Stimulated activated effector memory CD8-positive, alpha-beta T cell treated with anti-CD3 and anti-CD28 coated beads, Interleukin-12 subunit alpha, Interleukin-12 subunit beta, amount 100 ng/mL, for 72 hours (primary cell): ENCODE measurements at regions not wholly inside any gene's neighbourhood (a gene's known extent, or its start where the extent isn't known, plus 50 kb on each side); places are given as distances from the start of the nearest gene placed in this dataset.
"Not testable (repeated sequence)": the region's sequence is repeated elsewhere in the genome, so short reads cannot be mapped to it uniquely, and the experiment has no call there.

ENCODE experiments used
- ATAC-seq: fragments of 150-1000 bp; cut with Tn5 transposase; 2 replicates; pipeline ENCODE4 v1.10.0; 2021
- DNase-seq, 2 donors: peaks; one replicate each; pipeline ENCODE4 v3.0.0; 2021 to 2022; ENCODE audit warnings: low spot score in 2 of 2
- H3K27ac Mint-ChIP-seq: one replicate; pipeline ENCODE4 v1.8.0; 2022; ENCODE audit warnings: mild to moderate bottlenecking, mixed read lengths
- H3K36me3 Mint-ChIP-seq: one replicate; pipeline ENCODE4 v1.8.0; 2022; ENCODE audit warnings: mild to moderate bottlenecking, mixed read lengths
- H3K4me1 Mint-ChIP-seq: one replicate; pipeline ENCODE4 v1.8.0; 2022; ENCODE audit warnings: mixed read lengths
- H3K4me3 Mint-ChIP-seq: one replicate; pipeline ENCODE4 v1.8.0; 2022; ENCODE audit warnings: mild to moderate bottlenecking, mixed read lengths
- H3K9me3 Mint-ChIP-seq: one replicate; pipeline ENCODE4 v1.8.0; 2022; ENCODE audit warnings: mixed read lengths

- Mint-ChIP-seq H3K4me1 (peaks cover 24% of the 10 kb centered on the region), H3K36me3 (no peaks in the 10 kb centered on the region), H3K4me3 (no peak overlapping the region), H3K9me3 (peaks cover 3% of the 10 kb centered on the region), H3K27ac (no peak overlapping the region)
- ATAC-seq (no peak), DNase-seq (no peak)
Measured at GRCh38 chr6:167703781-167704180, 122.9 kb upstream of the AFDN start.

- ATAC-seq (no peak), DNase-seq (no peak)
- Mint-ChIP-seq H3K4me3 (no peak overlapping the region), H3K36me3 (no peaks in the 10 kb centered on the region), H3K27ac (no peak overlapping the region), H3K4me1 (peaks cover 18% of the 10 kb centered on the region), H3K9me3 (peaks cover 3% of the 10 kb centered on the region)
Measured at GRCh38 chr6:167704396-167704901, 122.3 kb upstream of the AFDN start.

DNA sequence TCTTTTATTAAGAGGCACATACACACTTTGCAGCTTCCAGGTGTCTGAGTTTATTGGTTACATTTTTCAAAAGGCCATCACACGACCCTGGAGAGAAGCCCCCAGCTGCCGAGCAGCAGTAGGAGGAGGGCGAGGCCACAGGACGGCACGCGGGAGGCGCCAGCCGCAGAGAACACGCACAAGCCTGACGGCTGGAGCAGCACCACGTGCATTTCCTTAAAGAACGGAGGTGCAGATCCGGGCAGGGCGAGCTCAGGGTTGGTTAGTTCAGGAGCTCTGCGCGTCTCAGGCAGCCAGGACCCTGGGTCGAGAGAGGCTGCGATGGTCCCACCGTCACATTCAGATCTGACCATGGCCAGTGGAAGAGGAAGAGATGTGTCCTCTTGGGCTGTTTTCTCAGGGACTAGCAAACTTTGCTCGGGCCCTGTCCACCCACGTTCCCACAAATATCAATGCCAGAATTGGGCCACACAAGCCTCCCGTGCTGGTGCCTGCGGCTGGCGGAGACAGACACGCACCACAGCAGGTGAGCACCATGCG, 121.4 kb upstream of the AFDN start:
- DNase-seq (no peak), ATAC-seq (no peak)
- Mint-ChIP-seq H3K27ac (no peak overlapping the region), H3K9me3 (peaks cover 3% of the 10 kb centered on the region), H3K4me1 (peaks cover 13% of the 10 kb centered on the region), H3K4me3 (no peak overlapping the region), H3K36me3 (no peaks in the 10 kb centered on the region)

- Mint-ChIP-seq H3K36me3 (no peaks in the 10 kb centered on the region), H3K4me3 (peak overlapping the region; percentile 20), H3K27ac (no peak overlapping the region), H3K9me3 (peaks cover 3% of the 10 kb centered on the region), H3K4me1 (peaks cover 13% of the 10 kb centered on the region)
- ATAC-seq (peak; percentile 82), DNase-seq (peak; percentile 4 to 55)
Measured at GRCh38 chr6:167706313-167707109, 120.2 kb upstream of the AFDN start.

- H3K36me3 Mint-ChIP-seq, result no peaks in the 10 kb centered on the region
- ATAC-seq (no peak), DNase-seq (no peak)
- peaks cover 3% of the 10 kb centered on the region for H3K9me3 Mint-ChIP-seq
- no peak overlapping the region for H3K4me3 Mint-ChIP-seq
- peaks cover 13% of the 10 kb centered on the region for H3K4me1 Mint-ChIP-seq
- H3K27ac Mint-ChIP-seq, result no peak overlapping the region
Measured at GRCh38 chr6:167707686-167708500, 118.8 kb upstream of the AFDN start.

GRCh38 chr6:167708501-167709094, 118.1 kb upstream of the AFDN start:
- DNase-seq (no peak), ATAC-seq (no peak)
- peaks cover 3% of the 10 kb centered on the region for H3K9me3 Mint-ChIP-seq
- H3K4me1 Mint-ChIP-seq, result peaks cover 13% of the 10 kb centered on the region
- H3K4me3 Mint-ChIP-seq, result no peak overlapping the region
- H3K27ac Mint-ChIP-seq, result no peak overlapping the region
- no peaks in the 10 kb centered on the region for H3K36me3 Mint-ChIP-seq

GRCh38 chr6:167709196-167709595, 117.5 kb upstream of the AFDN start:
- no peak overlapping the region for H3K27ac Mint-ChIP-seq
- ATAC-seq (no peak), DNase-seq (no peak)
- H3K4me3 Mint-ChIP-seq, result no peak overlapping the region
- H3K36me3 Mint-ChIP-seq, result no peaks in the 10 kb centered on the region
- H3K9me3 Mint-ChIP-seq, result peaks cover 3% of the 10 kb centered on the region
- H3K4me1 Mint-ChIP-seq, result peaks cover 13% of the 10 kb centered on the region

- H3K9me3 Mint-ChIP-seq, H3K27ac Mint-ChIP-seq, ATAC-seq, H3K4me1 Mint-ChIP-seq, DNase-seq, H3K4me3 Mint-ChIP-seq, H3K36me3 Mint-ChIP-seq: not testable (repeated sequence)
Measured at GRCh38 chr6:167709776-167710336, 116.9 kb upstream of the AFDN start.

DNA sequence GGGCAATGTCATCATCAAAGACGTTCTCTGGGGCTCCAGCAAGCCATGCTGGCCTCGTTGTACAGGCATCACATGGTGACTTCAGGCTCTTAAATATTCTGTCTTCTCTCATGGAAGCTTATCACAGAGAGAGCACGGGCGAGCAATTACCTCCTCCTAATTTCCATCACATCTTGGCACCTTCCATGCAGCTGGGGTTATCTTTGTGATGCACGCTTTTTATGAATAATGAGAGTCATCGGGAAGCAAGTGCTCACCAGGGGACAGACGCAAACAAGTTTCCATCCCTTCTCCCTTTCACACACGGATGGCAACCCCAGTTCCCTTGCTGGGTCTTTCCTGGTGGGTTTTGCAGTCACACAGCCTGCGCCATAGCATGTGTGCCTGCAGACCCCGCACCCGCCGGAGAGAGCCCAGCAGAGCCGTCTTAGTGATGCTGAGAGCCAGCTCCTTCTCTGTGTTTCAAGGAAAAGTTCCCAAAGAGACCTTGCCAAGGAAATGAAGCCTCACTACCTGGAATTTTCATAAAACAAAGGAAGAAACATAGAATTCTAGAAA, 116.3 kb upstream of the AFDN start:
- H3K4me3 Mint-ChIP-seq, result no peak overlapping the region

DNA sequence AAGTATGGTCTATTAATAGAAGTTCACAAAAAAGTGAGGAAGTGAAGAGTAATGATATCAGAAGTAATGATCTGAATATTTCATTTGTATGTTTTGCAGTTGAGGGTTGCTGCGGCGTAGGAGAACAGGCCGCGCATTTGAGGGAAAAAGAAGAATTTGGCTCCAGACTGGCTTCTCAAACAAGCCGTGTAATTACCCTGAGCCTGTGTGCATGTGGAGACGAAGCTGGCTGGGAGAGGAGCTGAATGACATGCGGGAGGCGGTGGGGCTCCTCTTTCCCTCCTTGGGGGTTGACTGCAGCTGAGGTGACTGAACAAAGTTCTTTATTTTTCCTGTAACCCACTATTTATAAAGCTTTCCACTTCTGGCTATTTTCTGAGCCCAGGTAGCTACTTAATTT, 115.5 kb upstream of the AFDN start:
- H3K4me3 Mint-ChIP-seq, result no peak overlapping the region
- no peaks in the 10 kb centered on the region for H3K36me3 Mint-ChIP-seq
- no peak for DNase-seq
- H3K4me1 Mint-ChIP-seq, result peaks cover 4% of the 10 kb centered on the region
- H3K27ac Mint-ChIP-seq, result no peak overlapping the region
- no peak for ATAC-seq
- H3K9me3 Mint-ChIP-seq, result no peaks in the 10 kb centered on the region

More for the DNA sequence above, 116.3 kb upstream of the AFDN start:
- DNase-seq (no peak), ATAC-seq (no peak)
- Mint-ChIP-seq H3K4me1 (peaks cover 6% of the 10 kb centered on the region), H3K9me3 (no peaks in the 10 kb centered on the region), H3K36me3 (no peaks in the 10 kb centered on the region), H3K27ac (no peak overlapping the region)

GRCh38 chr6:167711768-167712730, 114.7 kb upstream of the AFDN start:
- Mint-ChIP-seq H3K36me3 (no peaks in the 10 kb centered on the region), H3K4me3 (no peak overlapping the region), H3K4me1 (no peaks in the 10 kb centered on the region), H3K9me3 (no peaks in the 10 kb centered on the region), H3K27ac (no peak overlapping the region)
- ATAC-seq (no peak), DNase-seq (no peak)

DNA sequence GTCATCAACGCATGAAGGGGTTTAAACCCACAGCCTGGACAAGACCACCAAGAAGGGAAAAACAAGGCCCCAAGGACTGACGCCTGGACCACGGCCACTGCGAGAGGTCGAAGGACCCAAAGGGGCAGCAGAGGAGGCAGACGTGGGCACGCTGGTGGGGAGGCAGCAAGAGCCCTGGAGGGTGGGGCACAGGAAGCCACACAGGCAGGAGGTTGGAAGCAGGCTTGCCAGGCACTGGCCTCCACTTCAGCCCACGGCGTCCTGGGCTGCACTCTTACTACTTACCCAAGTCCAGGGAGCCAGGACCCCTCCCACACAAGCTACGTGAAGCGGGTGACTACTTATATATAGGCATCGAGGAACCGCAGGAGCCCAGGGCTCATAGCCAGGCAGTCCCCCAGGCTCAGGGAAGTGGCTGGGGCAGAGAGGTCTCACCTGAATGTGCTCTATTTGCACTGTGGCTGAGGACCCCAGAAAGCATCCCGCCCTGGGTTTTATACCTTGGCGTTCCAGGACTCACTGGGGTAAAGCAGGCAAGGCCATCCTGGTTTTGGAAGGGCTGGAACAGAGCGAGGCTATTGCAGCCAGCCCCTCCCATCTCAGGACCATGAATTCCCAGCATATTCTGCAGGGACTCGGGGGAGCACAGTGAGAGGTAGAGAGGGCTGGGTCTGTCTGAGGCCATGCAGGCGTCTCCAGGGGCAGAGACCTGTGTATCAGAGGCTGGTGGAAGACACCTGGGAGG, 113.8 kb upstream of the AFDN start:
- Mint-ChIP-seq H3K4me3 (no peak overlapping the region), H3K4me1 (no peaks in the 10 kb centered on the region), H3K27ac (no peak overlapping the region), H3K36me3 (no peaks in the 10 kb centered on the region), H3K9me3 (no peaks in the 10 kb centered on the region)
- ATAC-seq (peak; percentile 19), DNase-seq (no peak)

DNA sequence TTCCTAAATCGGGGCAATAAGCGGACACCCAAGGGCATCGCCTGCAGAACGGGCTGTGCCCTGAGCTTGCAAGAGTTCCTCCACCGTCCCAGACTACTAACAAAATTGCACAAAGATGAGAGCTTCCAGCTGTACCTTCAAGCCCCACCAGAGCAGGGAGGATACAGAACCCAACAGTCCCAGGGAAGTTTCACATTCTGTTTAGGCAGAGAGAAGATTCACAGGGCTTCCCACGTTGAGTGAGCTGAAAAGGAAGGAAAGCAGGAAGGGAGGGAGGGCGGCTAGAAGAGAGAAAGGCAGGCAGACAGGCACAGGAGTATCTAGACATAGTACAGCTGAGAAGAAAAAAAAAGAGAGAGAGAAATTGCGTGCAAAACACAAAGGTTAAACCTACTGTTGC, 112.6 kb upstream of the AFDN start:
- no peak overlapping the region for H3K4me3 Mint-ChIP-seq
- no peaks in the 10 kb centered on the region for H3K4me1 Mint-ChIP-seq
- H3K27ac Mint-ChIP-seq, result no peak overlapping the region
- no peaks in the 10 kb centered on the region for H3K9me3 Mint-ChIP-seq
- ATAC-seq (no peak), DNase-seq (no peak)
- no peaks in the 10 kb centered on the region for H3K36me3 Mint-ChIP-seq
